ENCODE measurements at regions not wholly inside any gene's neighbourhood (a gene's known extent, or its start where the extent isn't known, plus 50 kb on each side); places are given as distances from the start of the nearest gene placed in this dataset.

DNA sequence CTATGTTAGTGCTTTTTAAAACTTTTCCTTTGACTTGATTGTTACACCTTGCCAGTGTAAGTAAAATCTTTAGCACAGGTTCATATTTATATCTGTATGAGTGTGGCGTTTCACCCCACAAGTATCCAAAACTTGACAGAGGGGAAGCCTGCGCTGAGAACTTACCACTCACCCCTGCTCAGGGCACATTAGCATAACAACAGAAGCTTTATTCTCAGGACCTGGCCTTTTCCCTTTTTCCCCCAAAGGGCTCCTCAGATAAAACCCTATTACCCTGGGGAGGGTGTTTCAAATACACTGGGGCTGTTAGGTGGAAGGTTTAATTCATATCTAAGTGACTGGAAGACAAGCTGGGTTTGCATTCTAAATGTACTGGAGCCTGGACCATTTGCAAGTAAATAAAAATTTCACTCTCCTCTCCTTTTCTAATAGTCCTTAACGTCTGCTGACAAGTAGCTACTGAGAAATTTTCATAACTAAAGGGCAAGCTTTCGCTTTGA is 276.6 kb downstream of the RNF152 start:
- no peak for DNase-seq

DNA sequence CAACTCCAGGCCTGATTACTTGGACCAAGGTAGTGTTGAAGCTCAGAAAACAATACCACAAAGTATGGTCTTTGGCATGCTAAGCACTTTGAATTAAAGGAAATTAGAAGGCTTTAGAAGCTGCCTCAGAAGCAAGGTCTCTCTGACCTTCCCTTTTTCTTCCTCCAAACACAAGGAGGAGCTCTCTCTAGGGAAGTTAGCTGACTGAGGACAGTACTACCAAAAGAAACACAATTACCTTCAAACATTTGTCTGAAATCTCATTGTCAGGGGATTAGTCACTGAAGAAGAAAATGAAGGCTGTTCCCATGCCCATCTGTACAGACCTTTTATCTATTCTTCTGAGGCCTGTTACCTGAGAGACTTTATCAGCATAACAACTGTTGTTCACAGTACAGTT is 279.3 kb downstream of the CDH20 start:
- no peak for DNase-seq

DNA sequence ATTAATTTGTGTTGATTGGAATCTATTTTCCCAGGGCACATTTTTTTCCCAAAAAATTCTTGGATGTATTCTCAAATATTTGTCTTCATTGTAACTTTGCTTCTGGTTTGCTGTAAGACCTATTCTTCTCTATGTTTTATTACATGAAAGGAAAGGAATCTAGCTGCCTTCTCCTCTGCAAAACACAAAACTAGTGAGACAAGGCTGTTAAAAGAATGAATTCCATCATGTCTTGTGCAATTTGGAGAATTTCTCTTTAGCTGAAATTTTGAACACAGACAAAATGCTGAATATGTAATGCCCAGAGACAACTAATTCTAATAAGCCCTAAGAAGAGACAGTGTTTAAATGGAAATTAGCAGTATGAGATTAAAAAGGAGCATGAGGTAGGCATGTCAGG is 275.9 kb downstream of the CDH20 start:
- no peak for DNase-seq

DNA sequence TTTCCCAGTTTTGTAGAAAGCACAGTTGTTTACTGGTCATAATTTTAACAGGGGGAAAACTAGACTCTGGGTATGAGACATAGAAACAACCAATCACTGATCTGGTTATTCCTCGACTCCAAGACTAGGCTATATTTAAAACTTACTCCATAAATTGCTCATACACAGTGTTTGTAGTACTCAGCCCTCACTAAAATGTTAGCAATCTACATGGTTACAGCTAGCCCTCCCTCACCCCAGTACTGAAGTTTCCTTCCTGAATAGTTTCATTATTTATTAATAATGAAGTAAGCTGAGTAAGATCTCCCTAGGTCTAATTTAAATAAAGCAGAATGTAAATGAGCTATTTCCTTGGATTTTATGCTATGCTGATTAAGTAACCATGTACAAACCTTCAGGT is 275.1 kb downstream of the CDH20 start:
- no peak for DNase-seq

DNA sequence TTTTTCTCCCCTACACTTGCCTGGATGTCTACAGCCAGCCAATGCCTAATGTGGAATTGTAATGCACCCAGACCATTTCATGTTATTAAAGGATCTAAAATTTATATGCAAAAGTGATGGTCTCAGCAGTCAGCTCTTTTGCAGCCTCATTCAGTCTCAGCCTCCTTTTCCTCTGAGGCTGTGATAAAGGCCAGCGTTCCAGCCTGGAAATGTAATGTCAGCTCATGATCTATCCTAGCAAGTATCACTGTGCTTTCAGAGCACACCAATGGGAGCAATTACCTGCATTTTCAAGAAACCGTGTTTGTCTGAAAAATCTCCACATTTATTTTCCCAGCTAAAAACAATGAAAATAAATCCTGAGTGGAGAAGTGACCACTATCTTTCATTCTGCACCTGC is 274.6 kb downstream of the CDH20 start:
- no peak for DNase-seq

DNA sequence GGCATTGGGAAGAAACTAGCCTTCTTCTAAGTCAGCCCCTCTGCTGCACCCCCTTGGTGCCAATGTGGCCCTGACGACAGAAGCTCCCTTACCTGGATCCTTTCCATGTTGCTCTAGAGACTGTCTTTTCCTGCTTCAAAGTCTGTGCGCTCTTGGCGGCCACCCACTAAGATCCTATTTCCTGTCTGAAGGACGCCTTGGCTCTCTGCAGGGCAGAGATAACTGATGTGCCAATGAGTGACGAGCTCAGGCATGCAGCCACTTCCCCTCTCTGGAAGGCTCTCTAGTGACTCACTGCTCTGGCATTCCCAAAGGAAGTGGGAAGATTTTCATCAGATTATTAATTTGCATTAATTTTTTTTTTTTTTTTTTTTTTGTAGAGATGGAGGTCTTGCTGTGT is 273.5 kb downstream of the CDH20 start:
- no peak for DNase-seq

DNA sequence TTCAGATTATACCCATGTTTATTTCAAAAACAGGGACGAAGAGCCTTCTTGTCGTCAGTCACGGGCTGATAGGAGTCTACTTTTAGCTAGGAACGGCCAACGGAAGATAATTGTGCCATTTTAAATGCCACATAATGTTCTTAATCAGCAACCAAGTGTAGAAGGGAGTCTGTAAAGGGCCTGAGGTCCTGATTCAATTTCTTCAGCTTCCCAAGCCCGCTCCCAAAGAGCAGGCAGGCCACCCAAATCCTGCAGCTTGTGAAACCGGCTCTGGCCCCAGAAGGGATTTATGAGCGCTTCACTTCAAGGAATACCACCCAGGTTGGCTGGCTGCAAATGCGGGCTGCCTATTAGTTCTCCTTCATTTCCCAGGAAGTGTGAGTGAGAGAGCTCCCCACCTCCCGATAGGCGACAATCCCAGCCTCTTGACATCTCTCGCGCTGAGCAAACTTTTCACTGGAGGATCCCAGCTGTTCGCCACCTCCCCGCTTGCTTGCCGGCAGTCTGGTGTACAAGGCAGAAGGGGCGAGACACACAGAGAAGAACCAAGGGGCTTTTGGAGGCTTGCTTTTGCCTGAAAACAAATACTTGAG is 272.9 kb downstream of the CDH20 start:
- no peak for DNase-seq

DNA sequence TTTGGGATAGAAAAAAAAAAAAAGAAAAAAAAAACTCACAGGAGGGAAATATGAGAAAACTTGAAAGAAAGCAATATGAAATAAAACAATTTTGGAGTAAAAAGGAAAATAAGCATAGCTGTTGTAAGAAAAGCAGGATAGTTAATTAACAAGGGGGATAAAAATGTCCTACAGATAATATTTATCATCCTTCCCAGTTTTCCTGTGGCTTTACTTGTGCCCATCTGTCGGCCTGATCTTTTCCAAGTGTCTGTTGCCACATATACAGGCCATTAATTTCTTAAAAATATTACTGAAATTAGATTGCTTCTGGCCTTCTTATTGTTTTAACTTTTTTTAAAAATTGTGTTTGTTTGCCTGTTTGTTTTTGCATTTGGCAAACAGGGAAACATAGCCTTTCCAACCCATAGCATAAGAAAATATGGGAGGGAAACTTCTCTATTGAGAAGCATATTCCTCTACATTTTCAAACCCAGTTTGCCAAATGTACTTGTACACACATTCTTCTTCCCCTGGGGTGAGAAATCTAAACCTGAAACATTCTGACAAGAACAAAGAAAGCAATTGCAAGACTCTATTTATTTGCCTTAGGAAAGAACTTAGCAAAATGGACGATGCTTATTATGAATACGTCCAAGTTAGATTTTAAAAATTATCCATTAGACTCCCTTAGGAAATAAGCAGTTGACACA is 272.3 kb downstream of the CDH20 start:
- no peak for DNase-seq

Measured in NCI-H1694 (cell line).